GM10248 (cell line): ENCODE measurements at regions not wholly inside any gene's neighbourhood (a gene's known extent, or its start where the extent isn't known, plus 50 kb on each side); places are given as distances from the start of the nearest gene placed in this dataset.

ENCODE experiments used
- CTCF ChIA-PET: fragments of 300-600 bp; sonication (Branson Sonifier 250); formaldehyde crosslinking; extraction: SDS; loops from one replicate; lab custom pipeline; 2021; ENCODE audit warnings: antibody characterized with exemption; lab: Yijun Ruan, JAX
- POLR2A ChIA-PET: fragments of 350-650 bp; sonication (Branson Sonifier 250); formaldehyde crosslinking; extraction: SDS; loops from one replicate; lab custom pipeline; 2020; ENCODE audit warnings: antibody characterized with exemption; lab: Yijun Ruan, JAX
- DNase-seq: peaks from one replicate; pipeline ENCODE4 v3.0.0; 2012; ENCODE audit errors: extremely low spot score
- TF ChIP-seq, protein P1 (sequence below): IDR thresholded peaks from 2 replicates; pipeline ENCODE4 v1.5.1; 2012; ENCODE audit warnings: mild to moderate bottlenecking, low read depth; ENCODE audit errors: extremely low read depth, missing control alignments, control extremely low read depth

DNA sequence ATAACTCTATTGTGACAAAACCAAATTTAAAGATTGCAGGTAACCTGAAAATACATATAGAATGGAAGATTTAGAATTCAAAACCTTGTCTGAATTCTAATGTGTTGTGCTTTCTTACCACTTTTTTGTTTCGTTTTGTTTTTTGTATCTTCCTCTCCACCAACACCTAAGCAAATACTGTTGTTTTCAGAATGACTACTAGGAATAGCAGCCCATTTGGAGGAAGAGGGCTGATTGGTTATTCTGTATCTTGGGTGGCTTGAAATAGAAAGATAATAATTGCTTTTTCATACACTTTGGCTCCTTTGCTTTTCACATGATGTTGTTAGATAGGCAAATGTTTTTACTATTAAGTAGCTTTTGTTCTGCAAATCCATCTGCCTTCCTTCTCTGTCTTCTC, 61.0 kb upstream of the LRRC7 start:
- ChIA-PET POLR2A (no interaction called here), CTCF (no interaction called here)
- TF ChIP-seq, protein P1, sequence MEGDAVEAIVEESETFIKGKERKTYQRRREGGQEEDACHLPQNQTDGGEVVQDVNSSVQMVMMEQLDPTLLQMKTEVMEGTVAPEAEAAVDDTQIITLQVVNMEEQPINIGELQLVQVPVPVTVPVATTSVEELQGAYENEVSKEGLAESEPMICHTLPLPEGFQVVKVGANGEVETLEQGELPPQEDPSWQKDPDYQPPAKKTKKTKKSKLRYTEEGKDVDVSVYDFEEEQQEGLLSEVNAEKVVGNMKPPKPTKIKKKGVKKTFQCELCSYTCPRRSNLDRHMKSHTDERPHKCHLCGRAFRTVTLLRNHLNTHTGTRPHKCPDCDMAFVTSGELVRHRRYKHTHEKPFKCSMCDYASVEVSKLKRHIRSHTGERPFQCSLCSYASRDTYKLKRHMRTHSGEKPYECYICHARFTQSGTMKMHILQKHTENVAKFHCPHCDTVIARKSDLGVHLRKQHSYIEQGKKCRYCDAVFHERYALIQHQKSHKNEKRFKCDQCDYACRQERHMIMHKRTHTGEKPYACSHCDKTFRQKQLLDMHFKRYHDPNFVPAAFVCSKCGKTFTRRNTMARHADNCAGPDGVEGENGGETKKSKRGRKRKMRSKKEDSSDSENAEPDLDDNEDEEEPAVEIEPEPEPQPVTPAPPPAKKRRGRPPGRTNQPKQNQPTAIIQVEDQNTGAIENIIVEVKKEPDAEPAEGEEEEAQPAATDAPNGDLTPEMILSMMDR, result no peak
- DNase-seq, result no peak

- TF ChIP-seq, protein P1, result no peak
- ChIA-PET POLR2A (no interaction called here), CTCF (interaction anchor here (0.9 kb wide), 1 partner anchor 10 kb away, joined by 4 read pairs; no protein-coding TSS in a partner anchor)
- no peak for DNase-seq
Observed at GRCh38 chr1:69510026-69510425, 57.7 kb upstream of the LRRC7 start.

DNA sequence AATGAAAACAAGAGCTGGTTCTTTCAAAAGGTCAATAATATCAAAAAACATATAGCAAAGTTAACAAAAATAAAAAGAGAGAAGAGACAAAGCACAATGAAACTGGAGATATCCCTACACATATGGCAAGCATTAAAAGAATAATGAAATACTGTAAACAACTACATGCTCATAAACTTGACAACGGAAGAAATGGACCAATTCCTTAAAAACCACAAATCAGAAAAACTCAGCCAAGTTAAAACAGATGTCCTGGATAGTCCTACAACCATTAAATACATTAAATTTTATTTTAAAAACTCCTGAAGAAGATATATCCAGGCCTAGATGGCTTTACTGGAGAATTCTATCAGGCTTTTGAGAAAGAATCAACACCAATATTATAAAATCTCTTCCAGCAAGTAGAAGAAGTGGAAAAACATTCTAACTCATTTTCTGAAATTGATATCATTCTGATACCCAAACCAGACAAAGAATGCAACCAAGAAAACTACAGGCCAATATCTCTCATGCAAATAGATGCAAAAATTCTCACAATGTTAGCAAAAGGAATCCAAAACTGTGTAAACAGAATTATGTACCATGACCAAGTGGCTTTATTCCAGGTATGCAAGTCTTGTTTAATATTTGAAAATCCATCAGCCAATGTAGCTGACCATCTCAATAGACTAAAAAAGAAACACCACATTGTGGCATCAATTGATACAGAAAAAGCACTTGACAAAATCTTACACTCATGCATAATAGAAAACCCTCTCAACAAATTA, 56.1 kb upstream of the LRRC7 start:
- TF ChIP-seq, protein P1, result no peak
- POLR2A ChIA-PET, result no interaction called here
- DNase-seq, result no peak
- CTCF ChIA-PET, result no interaction called here

- DNase-seq, result no peak
- POLR2A ChIA-PET, result no interaction called here
- CTCF ChIA-PET, result interaction anchor here (1.3 kb wide), 1 partner anchor 14 kb away, joined by 4 read pairs; no protein-coding TSS in a partner anchor
- TF ChIP-seq, protein P1, result no peak
Observed at GRCh38 chr1:69513601-69514000, 54.1 kb upstream of the LRRC7 start.
